ENCODE measurements at regions not wholly inside any gene's neighbourhood (a gene's known extent, or its start where the extent isn't known, plus 50 kb on each side); places are given as distances from the start of the nearest gene placed in this dataset.

GRCh38 chr13:19329365-19329764, 147.7 kb upstream of the TUBA3C start:
- intact Hi-C loops (cut with DNase I; ENCODE audit: low total_unique reads): no loop called here
- no peak overlapping the region for H3K27ac ChIP-seq
- WGBS, 5 donors: 61 to 75% (median 66%) methylated on average over 3 of the region's 3 CpGs

GRCh38 chr13:19324325-19324724, 142.7 kb upstream of the TUBA3C start:
- Histone ChIP-seq H3K27me3 (no peaks in the 10 kb centered on the region), H3K36me3 (no peaks in the 10 kb centered on the region), H3K4me1 (no peaks in the 10 kb centered on the region), H3K4me3 (no peak overlapping the region), H3K9me3 (peaks cover 0 to 33% (median 17%) of the 10 kb centered on the region in 4 donors), H3K27ac (no peak overlapping the region)
- no peak for TF ChIP-seq POLR2A (IDR thresholded peaks at IDR 0.05)
- TF ChIP-seq POLR2AphosphoS5 (IDR thresholded peaks at IDR 0.05): no peak
- DNase-seq: no peak
- intact Hi-C loops (cut with DNase I; ENCODE audit: low total_unique reads): no loop called here

More at GRCh38 chr13:19329365-19329764, 147.7 kb upstream of the TUBA3C start:
- Histone ChIP-seq H3K27me3 (no peaks in the 10 kb centered on the region), H3K36me3 (no peaks in the 10 kb centered on the region), H3K4me1 (no peaks in the 10 kb centered on the region), H3K9me3 (peaks cover 0 to 12% (median 4%) of the 10 kb centered on the region in 4 donors), H3K4me3 (no peak overlapping the region)
- no peak for TF ChIP-seq POLR2A (IDR thresholded peaks at IDR 0.05)
- TF ChIP-seq EP300 (IDR thresholded peaks at IDR 0.05): no peak
- TF ChIP-seq POLR2AphosphoS5 (IDR thresholded peaks at IDR 0.05): no peak
- no peak for TF ChIP-seq CTCF (IDR thresholded peaks at IDR 0.05)
- no peak for DNase-seq

- DNase-seq: no peak
- no peaks in the 10 kb centered on the region for H3K36me3 ChIP-seq
- H3K27ac ChIP-seq: no peak overlapping the region
- 67 to 78% (median 73%) methylated on average over 3 of the region's 3 CpGs for WGBS, 5 donors
- no peaks in the 10 kb centered on the region for H3K4me1 ChIP-seq
- no peak overlapping the region for H3K4me3 ChIP-seq
- no peaks in the 10 kb centered on the region for H3K27me3 ChIP-seq
- peaks cover 0 to 33% (median 17%) of the 10 kb centered on the region in 4 donors for H3K9me3 ChIP-seq
- TF ChIP-seq POLR2A (IDR thresholded peaks at IDR 0.05) (no peak), EP300 (IDR thresholded peaks at IDR 0.05) (no peak), POLR2AphosphoS5 (IDR thresholded peaks at IDR 0.05) (no peak), CTCF (IDR thresholded peaks at IDR 0.05) (no peak)
- intact Hi-C loops (cut with DNase I; ENCODE audit: low total_unique reads): no loop called here
These were observed 139.6 kb upstream of the TUBA3C start for GRCh38 chr13:19321222-19321621.

- Histone ChIP-seq H3K4me3 (no peak overlapping the region), H3K4me1 (no peaks in the 10 kb centered on the region), H3K27me3 (no peaks in the 10 kb centered on the region), H3K27ac (no peak overlapping the region), H3K9me3 (peaks cover 0 to 11% (median 7%) of the 10 kb centered on the region in 4 donors), H3K36me3 (no peaks in the 10 kb centered on the region)
- WGBS, 5 donors: 76 to 87% (median 79%) methylated on average over 14 to 17 of the region's 17 CpGs
- no peak for TF ChIP-seq POLR2A (IDR thresholded peaks at IDR 0.05)
- DNase-seq: no peak
- intact Hi-C loops (cut with DNase I; ENCODE audit: low total_unique reads): no loop called here
These were observed 123.8 kb upstream of the TUBA3C start for GRCh38 chr13:19305434-19305833.

GRCh38 chr13:19289180-19289579, 107.6 kb upstream of the TUBA3C start:
- Histone ChIP-seq H3K27me3 (no peaks in the 10 kb centered on the region), H3K4me1 (no peaks in the 10 kb centered on the region), H3K27ac (no peak overlapping the region), H3K9me3 (peaks cover 0 to 5% (median 2%) of the 10 kb centered on the region in 4 donors), H3K4me3 (no peak overlapping the region), H3K36me3 (no peaks in the 10 kb centered on the region)
- intact Hi-C loops (cut with DNase I; ENCODE audit: low total_unique reads): no loop called here
- TF ChIP-seq POLR2AphosphoS5 (IDR thresholded peaks at IDR 0.05): no peak
- no peak for TF ChIP-seq CTCF (IDR thresholded peaks at IDR 0.05)
- TF ChIP-seq EP300 (IDR thresholded peaks at IDR 0.05): no peak
- no peak for DNase-seq
- 43 to 57% (median 50%) methylated on average over 3 of the region's 3 CpGs for WGBS, 5 donors

Data from stomach (tissue), 8 donors.